Stimulated activated naive CD8-positive, alpha-beta T cell treated with anti-CD3 and anti-CD28 coated beads, Interleukin-15, Interleukin-2, amounts not matched to agents 100 U/mL and 50 U/mL, for 24 hours (primary cell): ENCODE measurements at regions not wholly inside any gene's neighbourhood (a gene's known extent, or its start where the extent isn't known, plus 50 kb on each side); places are given as distances from the start of the nearest gene placed in this dataset.
A peak's percentile ranks its signal among the peaks of the same experiment; 100 is the strongest.

Experiments used
- ATAC-seq: fragments of 150-1000 bp; cut with Tn5 transposase; one replicate; pipeline ENCODE4 v1.10.0; 2021
- DNase-seq: peaks from one replicate; pipeline ENCODE4 v3.0.0; 2021

DNA sequence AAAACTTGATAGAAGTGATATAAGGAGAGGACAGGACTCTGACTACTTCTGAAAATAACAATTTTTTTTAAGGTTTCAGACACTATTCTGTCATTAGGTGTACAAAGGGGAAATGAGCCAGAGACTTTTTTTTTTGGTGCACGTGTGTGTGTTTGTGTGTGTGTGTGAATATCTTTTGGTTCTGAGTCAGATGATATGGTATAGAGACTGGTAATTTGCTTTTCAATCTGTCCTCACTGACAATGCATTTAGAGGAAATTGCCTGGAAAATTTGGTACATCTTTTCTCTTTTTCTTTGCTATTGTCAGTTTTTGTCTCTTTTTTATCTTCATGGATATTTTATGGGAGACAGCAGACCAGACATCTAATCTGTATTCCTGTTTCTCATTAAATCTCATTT is 59.3 kb downstream of the DDIT4L start:
- ATAC-seq: no peak
- no peak for DNase-seq

DNA sequence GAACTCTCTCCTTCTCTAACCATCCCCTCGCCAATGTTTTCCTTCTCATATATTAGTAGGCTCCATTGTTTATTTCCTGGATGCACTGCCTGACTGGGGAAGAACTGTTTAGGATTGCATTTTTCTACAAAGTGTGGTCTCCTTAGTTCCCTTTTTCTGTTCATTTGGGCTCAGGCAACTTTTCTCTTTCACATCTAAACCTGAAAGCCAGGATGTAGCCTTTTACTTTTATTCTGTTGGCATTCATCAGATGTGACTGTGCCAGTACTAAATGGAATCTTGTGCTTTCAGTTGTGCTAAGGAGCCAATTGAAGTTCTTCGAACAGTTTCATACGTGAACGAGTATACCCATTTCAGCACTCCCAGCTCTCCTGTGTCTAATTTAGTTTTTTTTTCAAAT is 59.8 kb downstream of the DDIT4L start:
- ATAC-seq: no peak

DNA sequence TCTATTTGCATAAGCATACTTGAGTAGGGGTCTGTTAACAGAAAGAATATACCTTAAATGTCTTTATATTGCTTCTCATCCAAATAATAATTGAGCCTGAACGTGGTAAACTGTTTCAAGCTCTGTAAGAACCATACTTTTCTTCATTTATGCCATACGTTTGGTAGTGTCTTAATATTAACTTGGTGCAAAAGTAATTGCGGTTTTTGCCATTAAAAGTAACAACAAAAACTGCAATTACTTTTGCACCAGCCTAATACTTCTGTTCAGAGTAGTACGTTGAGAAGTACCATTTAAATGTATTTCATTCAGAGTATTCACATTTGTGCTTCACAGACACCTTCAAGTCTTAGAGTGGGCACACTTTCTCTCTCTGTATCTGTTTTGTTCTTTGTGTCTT is 60.5 kb downstream of the DDIT4L start:
- ATAC-seq (no peak), DNase-seq (no peak)

More for the DNA sequence above, 59.8 kb downstream of the DDIT4L start:
- DNase-seq: no peak

DNA sequence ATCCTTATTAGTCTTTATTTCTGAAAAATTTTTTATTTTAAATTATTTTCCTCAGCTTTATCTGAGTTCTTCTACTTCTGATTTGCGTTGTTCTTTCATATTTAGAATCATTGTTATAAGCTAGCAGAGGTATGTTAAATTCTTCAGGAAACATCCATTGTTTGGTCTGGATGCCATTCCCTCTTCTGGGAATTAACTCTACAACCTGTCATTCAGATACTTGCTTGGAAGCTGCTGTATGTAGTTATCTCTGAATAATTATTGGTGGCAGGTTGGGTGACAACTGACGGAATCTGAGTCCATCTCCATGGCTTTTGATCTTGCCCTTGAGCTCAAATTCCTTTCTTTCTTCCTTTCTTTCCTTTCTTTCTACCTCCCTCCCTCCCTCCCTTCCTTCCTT is 61.9 kb downstream of the DDIT4L start:
- no peak for ATAC-seq
- no peak for DNase-seq

DNA sequence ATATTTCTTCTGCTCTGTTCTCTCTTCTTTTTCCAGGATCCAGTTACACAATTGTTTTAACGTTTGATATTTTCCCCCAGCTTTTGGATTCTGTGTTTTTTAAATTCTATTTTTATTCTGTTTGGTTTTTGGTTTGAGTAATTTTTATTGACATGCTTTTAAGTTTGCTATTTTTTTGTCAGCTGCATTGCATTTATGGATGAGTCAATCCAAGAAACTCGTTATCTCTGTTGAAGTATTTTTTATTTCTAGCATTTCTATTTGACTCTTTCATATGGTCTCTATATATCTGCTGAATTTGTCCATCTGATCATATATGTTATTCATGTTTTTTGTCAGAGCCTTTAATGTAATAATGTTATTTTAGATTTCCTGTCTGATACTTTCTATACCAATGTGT is 65.6 kb downstream of the DDIT4L start:
- DNase-seq (no peak), ATAC-seq (no peak)

DNA sequence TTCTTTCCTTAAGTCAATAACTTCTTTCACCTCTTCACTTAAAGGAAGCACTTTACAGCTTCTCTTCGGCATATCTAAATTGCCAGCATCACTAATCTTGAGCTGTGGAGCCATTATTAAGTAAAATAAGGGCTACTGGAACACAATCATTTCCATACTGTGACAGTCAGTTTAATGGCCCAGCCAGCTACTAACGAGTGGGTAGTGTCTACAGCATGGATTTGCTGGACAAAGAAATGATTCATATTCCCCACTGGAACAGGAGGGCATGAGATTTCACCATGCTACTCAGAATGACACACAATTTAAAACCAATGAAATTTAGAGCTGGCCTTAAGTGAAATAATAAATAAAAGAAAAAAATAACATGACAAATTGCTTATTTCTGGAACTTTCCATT is 72.1 kb downstream of the DDIT4L start:
- DNase-seq (no peak), ATAC-seq (no peak)

DNA sequence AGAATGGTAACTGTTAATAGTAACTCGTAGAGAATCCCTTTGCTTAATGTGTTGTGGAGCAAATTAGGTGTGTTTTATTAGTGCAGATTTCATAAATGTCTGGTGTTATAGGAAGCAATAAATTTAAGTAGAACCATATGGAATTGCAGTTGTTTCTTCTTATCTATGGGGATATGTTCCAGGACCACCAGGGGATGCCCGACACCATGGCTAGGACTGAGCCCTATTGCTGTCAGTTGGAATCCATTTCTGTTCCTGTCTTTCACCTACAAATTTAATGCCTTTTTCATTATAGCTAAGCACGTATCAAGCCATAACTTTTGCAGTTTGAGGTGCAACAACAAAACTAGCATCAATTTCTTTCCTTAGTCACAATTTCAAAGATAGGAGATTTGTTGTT is 72.5 kb downstream of the DDIT4L start:
- DNase-seq (no peak), ATAC-seq (no peak)

DNA sequence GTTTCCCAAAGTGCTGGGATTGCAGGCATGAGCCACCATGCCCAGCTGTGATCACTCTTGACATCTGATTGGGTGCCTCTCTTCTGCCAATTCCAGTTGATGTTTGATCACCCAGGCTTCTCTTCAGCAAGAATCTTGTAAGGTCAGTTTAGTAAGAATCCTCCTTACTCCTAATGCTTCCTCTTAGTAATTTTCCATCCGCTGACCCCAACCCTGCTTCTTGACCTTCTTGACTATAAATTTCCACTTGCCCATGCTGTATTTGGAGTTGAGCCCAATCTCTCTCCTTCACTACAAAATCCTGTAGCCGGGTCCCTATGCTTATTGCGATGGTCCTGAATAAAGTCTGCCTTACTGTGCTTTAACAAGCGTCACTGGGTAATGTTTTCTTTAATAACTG is 75.4 kb downstream of the DDIT4L start:
- no peak for DNase-seq
- no peak for ATAC-seq

DNA sequence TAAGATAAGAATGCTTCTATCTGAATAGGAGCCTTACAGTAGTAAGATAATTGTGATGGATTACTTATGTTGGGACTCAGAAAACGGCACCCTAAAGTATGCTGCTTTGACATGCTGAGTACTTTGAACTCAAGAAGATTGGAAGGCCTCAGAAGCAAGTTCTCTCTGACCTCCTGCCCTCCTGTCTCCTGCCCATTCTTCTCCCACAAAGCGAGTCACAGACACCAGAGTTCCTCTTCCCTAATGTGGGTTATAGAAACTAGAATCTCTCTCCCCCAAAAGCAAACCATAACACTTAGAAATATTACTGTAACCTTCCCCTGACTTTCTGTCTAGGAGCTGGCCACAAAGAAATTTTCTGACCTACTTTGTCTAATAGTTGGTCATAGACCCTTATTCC is 76.5 kb downstream of the DDIT4L start:
- ATAC-seq (no peak), DNase-seq (no peak)

DNA sequence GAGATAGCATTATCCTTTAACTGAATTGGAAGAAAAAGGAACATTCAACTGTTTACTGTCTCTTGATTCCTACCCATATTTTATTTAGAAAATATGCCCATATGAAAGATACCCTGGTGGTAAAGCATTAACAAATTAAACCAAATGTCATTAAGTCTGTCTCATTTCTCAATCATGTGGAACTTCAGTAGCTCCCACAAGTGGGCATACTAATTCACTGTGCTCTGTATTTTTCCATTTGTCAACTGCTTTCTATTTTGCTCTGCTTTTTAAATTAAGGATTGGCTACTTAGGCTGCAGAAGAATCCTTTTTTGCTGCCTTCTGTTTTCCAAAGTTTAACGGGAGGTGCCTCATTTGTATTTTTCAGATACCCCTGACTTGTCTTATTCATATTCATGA is 77.2 kb downstream of the DDIT4L start:
- DNase-seq (no peak), ATAC-seq (no peak)

DNA sequence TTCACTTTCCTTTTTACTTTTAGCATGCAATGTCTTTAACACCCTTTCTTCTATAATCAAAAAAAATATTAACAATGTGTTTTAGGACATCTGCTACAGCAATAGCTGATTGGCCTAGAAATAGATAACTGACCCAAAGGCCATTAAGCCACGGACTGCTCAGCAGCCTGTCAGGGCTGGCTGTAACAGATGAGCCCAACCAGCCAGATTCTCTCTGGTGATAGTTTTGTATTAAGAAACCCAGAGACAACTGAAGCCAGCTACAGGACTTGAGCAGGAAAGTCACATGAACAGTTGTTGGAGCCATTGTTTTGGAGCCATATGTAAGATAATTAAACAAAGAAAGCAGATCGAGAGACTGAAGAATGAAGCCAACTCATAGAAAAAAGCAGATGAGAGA is 80.3 kb downstream of the DDIT4L start:
- ATAC-seq (no peak), DNase-seq (no peak)

DNA sequence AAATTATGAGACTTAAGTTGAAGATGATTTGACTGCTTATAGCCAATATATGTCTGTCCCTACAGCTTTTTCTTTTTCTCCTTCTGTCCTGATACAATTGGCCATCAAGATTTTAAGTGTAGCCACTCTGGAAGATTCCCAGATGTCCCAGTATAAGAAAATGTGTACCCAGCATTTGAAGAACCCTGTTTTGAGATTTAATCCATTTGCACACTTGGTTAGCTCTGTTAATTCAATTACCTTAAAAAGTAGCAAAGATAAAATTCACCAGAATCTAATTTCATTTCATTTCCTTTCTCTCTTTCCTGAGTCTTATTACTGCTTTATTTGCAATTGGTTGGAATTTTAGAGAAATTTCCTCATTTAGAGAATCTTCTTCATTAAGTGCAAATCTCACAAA is 81.4 kb downstream of the DDIT4L start:
- DNase-seq (no peak), ATAC-seq (no peak)

DNA sequence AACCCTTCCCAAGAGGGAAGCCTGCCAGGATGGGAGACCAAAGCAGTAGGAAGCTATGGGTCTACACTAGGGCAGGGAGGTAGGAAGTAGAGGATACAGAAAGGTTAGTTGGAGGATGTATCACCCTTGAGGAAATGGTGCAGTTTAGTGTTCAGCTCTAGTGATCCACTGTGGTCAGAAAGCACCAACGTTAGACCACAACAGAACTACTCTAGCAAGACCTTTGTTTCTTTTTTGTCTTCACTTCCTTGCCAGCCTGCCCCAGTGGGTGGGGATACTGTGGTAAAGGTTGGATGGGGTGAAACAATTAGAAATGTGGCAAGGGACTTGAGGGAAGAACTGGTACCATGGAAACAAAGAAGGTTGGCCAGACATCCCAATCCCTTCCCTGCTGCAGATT is 83.3 kb downstream of the DDIT4L start:
- DNase-seq (peak; percentile 47), ATAC-seq (peak; percentile 91)

DNA sequence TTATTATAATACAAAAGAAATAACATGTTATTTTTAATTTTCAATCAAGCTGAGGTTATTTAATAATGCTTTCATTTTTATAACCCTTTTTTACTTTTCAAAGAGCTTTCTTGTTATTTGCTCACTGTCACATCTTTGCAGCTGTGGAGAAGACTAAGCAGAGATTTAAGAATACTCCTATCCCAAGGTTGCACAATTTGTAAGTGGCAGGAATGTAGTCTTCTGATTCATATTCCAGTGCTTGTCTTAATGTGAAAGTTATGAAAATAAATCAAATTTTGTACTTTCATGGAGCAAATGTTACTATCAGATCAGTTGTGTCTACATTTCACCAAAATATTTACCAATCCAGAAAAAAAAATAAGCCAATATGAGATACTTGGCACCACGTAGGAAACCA is 86.6 kb downstream of the DDIT4L start:
- DNase-seq (no peak), ATAC-seq (no peak)

DNA sequence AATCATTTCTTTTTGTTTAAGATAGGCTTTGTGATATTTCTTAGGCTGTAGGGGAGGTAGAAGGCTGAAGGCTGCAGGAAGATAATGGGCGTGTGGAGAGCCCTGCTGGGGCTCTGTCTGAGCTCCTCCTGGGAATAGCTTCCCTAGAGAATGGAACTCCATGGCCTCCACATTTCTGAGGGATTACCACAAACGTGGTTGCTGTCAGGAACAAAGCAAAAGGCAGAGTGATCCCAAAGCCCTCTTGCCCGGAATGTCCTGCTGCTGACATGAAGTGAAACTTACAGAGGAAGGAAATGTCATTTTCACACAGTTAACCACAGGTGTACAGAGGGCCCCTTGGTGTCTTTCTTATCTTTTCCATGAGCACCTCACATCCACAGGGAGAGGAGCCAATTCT is 89.3 kb downstream of the DDIT4L start:
- DNase-seq: no peak
- peak; percentile 57 for ATAC-seq

DNA sequence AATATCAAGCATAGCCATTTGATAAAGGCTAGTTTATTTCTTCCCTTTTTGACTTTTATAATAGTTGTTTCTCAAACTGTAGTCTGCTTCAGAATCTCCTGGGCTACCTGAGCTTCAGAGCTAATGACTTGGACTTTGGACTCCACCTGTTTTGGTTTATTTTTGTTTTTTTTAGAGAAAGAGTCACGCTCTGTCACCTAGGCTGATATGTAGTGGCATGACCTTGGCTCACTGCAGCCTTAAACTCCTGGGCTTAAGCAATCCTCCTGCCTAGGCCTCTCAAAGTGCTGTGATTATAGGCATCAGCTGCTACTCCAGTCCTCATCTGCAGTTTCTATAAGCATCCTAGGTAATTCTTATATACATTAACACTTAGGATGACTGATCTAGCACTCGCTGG is 90.5 kb downstream of the DDIT4L start:
- no peak for ATAC-seq
- no peak for DNase-seq

DNA sequence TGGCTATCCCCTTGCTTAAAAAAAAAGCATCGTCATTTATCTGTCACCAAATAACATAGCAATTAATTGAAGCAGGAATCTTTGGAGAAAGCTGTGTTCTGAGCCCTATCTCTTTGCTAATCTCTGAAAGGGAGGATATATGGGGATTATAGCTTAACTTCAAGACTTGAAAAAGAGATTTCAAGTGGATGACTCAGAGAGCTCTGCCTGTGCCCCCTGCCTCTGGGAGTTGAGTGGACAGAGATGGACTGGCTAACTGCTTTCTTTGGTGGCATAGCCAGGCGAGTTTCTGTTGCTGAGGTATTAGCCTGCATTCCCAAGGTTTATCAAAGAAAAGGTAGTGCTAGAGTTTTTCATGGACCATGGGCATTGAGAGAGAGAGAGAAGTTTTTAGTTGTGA is 91.6 kb downstream of the DDIT4L start:
- ATAC-seq (no peak), DNase-seq (no peak)

DNA sequence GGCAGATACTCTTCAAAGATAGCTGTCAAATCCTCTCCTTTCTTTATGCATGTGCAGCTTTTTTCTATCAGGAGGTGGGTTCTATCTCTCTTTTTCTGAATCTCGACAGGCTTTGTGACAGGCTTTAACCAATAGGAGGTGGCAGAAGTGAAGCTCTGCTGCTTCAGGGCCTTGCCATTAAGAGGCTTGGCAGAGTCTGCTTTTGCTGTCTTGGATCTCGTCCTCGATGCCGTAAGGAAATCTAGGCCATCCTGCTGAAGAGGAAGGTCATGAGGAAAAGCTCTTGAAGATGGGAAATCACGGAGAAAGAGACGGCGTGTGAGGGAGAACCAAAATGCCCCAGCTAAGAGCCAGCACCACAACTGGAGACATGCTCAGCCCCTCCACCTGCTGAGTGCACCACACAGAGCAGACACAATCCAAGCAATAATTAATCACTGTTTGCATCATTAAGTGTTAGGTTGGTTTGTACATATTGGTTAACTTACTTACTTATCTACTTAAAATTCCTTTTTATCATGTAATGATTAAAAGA is 92.2 kb downstream of the DDIT4L start:
- DNase-seq (no peak), ATAC-seq (no peak)

DNA sequence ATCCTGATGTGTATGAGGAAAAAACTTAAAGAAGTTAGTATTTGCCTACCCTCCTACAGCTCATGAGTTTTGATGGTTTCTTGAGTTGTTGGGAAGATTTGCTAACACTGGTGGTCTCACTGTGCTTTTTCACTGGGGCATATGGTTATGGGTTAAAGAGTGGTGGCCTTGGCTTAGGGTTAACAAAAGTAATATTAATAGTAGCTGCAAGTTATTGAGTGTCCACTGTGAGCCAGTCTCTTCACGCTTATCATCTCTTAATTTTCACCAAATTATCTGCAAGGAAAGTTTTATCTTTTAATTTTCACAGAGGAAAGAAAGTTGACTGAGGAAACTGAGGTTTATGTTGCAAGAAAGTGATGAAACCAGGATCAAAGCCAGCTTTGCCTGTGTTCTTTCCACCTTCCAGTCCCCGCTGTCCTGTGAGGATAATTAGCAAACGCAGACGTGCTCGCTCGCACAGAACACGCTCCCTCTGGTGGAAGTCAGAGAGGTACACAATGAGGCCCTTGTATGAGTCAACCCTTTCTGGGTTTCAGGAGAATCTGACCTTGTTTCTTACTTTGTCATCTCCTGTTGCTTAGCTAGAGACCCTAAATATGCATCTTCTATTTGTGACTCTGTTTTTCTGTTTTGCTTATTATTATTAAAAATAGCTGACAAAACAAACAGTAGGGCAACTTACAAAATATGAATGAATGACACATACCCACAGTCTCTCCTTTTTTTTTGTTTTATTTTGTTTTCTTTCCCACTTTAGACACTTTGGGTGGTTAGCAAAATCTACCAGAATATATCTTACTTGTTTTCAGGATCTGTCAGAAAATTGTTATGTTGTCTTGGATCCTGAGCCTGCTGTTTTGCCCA is 94.3 kb downstream of the DDIT4L start:
- DNase-seq: peak; percentile 74
- peak; percentile 84 for ATAC-seq

DNA sequence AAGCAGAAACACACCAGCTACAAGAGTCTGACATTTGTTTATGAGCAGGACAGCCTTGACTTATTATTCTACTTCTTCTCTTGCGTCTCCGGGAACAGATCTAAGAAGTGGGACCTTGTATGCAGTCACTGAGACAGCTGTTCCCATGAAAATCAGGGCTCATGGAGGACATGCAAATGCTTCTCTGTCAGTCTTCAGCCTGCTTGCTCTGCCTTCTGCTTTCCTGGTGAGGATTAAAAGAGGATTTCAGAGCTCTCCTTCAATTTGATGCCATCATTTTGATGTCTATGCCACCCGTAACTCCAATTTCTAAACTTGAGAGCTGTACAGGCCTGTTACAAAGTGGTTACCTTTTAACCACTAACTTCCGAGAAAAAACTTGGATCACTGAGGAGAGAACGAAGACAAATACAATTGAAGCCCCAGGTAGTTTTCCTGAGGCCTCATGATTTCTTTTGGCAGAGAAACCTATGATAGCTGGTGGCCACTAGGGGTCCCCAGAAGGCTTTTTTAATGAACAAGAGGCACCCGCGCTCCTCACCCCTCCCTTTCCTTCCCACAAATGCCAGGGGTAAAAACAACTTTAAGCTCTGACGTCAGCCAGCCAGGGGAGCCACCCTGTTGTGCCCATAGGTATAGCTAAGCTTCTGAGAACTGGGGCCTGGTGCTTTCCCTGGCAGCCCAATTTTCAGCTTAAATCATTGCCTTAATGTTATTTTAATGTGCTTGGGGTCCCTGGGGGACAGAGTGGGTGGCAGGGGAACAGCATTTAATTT is 97.0 kb downstream of the DDIT4L start:
- peak; percentile 98 for ATAC-seq
- DNase-seq: peak; percentile 83

DNA sequence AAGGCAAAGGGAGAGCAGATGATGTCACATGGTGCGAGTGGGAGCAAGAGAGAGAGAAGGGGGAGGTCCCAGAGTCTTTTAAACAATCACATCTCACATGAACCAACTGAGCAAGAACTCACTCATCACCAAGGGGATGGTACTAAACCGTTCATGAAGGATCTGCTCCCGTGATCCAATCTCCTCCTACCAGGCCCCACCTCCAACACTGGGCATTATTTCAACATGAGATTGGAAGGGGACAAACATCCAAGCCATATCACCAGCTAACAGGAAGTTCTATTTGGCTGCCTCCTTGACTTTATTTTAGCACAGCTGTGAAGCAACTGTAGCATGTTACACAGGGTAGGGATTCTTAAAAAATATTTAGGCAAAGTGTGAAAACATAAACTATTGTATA is 102.5 kb downstream of the DDIT4L start:
- ATAC-seq (no peak), DNase-seq (no peak)

DNA sequence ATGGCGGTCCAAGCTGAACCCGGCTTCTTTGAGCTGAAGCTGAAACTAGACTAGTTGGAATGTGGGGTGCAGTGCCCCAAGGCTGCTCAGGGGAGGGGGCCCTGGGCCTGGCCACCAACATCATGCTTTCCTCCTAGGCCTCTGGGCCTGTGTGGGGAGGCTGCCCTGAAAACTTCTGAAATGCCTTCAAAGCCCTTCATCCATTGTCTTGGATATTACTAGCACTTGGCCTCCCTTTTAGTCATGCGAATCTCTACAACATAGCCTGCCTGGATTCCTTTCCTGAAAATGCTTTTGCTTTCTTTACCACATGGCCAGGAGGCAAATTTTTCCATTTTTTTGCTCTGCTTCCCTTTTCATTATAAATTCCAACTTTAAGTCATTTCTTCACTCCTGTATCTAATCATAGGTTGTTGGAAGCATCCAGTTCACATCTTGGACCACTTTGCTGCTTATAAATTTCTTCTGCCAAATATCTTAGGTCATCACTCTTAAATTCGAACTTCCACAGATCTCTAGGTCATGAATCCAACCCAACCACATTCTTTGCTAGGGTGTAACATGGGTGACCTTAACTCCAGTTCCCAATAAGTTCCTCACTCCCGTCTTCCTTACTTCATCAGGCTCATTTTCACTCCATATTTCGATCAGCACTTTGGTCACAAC is 103.4 kb downstream of the DDIT4L start:
- DNase-seq: no peak
- ATAC-seq: no peak

DNA sequence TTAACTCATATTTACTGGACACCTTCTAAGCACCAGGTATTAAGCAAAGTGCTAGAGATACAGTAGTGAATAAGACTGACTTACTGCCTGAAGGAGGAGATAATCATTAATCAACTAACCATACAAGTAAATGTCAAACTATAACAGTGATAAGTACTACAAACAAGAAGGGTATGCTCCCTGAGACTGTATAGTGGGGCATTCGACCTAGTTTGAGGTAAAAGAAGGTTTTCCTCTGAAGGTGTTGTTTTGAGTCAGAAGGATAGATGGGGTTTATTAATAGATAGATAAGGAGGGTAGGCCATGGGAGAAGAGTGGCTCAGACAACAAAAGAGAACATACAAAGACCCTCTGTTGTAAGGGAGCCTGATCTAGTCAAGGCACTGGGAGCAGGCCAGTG is 105.4 kb downstream of the DDIT4L start:
- DNase-seq (no peak), ATAC-seq (no peak)
